SK-N-MC (cell line): ENCODE measurements at regions not wholly inside any gene's neighbourhood (a gene's known extent, or its start where the extent isn't known, plus 50 kb on each side); places are given as distances from the start of the nearest gene placed in this dataset.

Source experiments
- EZH2 ChIP-seq: fragments of 200-600 bp; sonication (generic); IDR thresholded peaks from one replicate; pipeline ENCODE4 v1.6.1; 2017; ENCODE audit warnings: antibody characterized with exemption
- POLR2AphosphoS5 ChIP-seq: IDR thresholded peaks from 2 replicates; pipeline ENCODE4 v1.6.1; 2012; ENCODE audit warnings: mild to moderate bottlenecking, low read depth, low read length, borderline replicate concordance

DNA sequence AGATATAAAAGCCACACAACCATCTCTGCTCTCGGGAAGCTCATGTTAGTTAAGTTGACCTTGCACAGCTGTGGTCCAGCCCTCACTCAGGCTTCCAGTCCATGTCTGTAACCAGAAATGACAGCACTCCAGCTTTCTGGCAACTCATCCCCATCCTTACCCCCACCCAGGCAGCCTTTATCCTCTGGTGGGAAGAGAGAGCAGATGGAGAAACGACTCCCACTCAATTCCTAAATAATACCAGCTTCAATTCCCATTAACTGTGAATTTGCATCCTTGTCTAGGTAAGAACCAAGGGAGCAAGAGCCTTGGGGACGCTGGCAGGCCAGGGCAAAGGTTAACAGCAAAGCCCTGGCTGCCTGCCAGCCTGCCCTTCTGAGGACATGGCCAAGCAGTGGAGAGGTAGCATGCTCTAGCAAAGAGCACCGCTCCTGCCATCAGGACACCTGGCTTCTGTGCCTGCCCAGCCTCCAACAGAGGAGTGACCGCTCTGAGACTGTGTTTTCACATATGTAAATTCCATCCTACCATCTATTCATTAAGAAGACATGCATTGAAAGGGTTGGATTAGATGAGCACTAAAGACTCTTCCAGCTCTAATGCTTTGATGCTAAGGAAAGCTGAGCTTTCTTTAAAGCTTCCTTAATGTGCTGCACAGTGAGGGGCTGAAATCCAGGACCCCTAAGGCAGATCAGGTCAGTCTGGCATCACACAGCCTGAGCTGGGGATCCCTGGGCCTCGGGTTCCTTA lies 236.1 kb downstream of the GRIN2B start:
- TF ChIP-seq EZH2 (no peak), POLR2AphosphoS5 (no peak)
